Suprapubic skin (tissue), 4 donors: ENCODE measurements at regions not wholly inside any gene's neighbourhood (a gene's known extent, or its start where the extent isn't known, plus 50 kb on each side); places are given as distances from the start of the nearest gene placed in this dataset.

Source experiments
- DNase-seq, 2 donors: peaks; one replicate each; pipeline ENCODE4 v3.0.0-alpha.2; 2019; ENCODE audit warnings: low spot score in 2 of 2
- H3K27ac ChIP-seq: fragments of 200-600 bp; sonication (generic); one replicate; pipeline ENCODE4 v1.5.1; 2019
- H3K27me3 ChIP-seq: fragments of 200-600 bp; sonication (generic); one replicate; pipeline ENCODE4 v1.5.1; 2019
- H3K36me3 ChIP-seq: fragments of 200-600 bp; sonication (generic); one replicate; pipeline ENCODE4 v1.5.1; 2019
- H3K4me1 ChIP-seq: fragments of 200-600 bp; sonication (generic); one replicate; pipeline ENCODE4 v1.5.1; 2019
- H3K4me3 ChIP-seq: fragments of 200-600 bp; sonication (generic); one replicate; pipeline ENCODE4 v1.5.1; 2019; ENCODE audit warnings: mild to moderate bottlenecking
- H3K9me3 ChIP-seq: fragments of 200-600 bp; sonication (generic); one replicate; pipeline ENCODE4 v1.5.1; 2019
- EP300 ChIP-seq: sonication (generic); formaldehyde crosslinking; IDR thresholded peaks from one replicate; pipeline ENCODE4 v1.6.1; 2017; ENCODE audit warnings: antibody characterized with exemption
- POLR2A ChIP-seq, 2 donors: fragments of 450-650 bp; IDR thresholded peaks; one replicate each; pipeline ENCODE4 v1.6.1; 2017; ENCODE audit warnings: antibody characterized with exemption in 2 of 2, mild to moderate bottlenecking in 2 of 2, moderate library complexity in 2 of 2
- POLR2AphosphoS5 ChIP-seq, 3 donors: sonication (generic); formaldehyde crosslinking; IDR thresholded peaks; one replicate each; pipeline ENCODE4 v1.6.1; 2017; ENCODE audit warnings: antibody characterized with exemption in 3 of 3
- WGBS: methylation state at CpG from one replicate; pipeline ENCODE4 v1.1.5; 2018; 5-methylcytosine and 5-hydroxymethylcytosine counted together
- TF ChIP-seq, protein P1 (sequence below), 2 donors: fragments of 200-600 bp in 1 of 2; fragments of 450-650 bp in 1 of 2; sonication (generic) in 1 of 2; IDR thresholded peaks; one replicate each; pipeline ENCODE4 v1.5.1; 2016 to 2019; ENCODE audit warnings: antibody characterized with exemption in 2 of 2, mild to moderate bottlenecking in 1 of 2, moderate library complexity in 1 of 2

- Histone ChIP-seq H3K27ac (no peak overlapping the region), H3K36me3 (no peaks in the 10 kb centered on the region), H3K4me1 (no peaks in the 10 kb centered on the region), H3K27me3 (peaks cover 10% of the 10 kb centered on the region), H3K9me3 (peaks cover 10% of the 10 kb centered on the region), H3K4me3 (no peak overlapping the region)
- TF ChIP-seq POLR2AphosphoS5 (IDR thresholded peaks at IDR 0.05) (no peak), EP300 (no peak), POLR2A (IDR thresholded peaks at IDR 0.05) (no peak)
- TF ChIP-seq, protein P1, sequence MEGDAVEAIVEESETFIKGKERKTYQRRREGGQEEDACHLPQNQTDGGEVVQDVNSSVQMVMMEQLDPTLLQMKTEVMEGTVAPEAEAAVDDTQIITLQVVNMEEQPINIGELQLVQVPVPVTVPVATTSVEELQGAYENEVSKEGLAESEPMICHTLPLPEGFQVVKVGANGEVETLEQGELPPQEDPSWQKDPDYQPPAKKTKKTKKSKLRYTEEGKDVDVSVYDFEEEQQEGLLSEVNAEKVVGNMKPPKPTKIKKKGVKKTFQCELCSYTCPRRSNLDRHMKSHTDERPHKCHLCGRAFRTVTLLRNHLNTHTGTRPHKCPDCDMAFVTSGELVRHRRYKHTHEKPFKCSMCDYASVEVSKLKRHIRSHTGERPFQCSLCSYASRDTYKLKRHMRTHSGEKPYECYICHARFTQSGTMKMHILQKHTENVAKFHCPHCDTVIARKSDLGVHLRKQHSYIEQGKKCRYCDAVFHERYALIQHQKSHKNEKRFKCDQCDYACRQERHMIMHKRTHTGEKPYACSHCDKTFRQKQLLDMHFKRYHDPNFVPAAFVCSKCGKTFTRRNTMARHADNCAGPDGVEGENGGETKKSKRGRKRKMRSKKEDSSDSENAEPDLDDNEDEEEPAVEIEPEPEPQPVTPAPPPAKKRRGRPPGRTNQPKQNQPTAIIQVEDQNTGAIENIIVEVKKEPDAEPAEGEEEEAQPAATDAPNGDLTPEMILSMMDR (IDR thresholded peaks at IDR 0.05), result no peak
- 85% methylated on average over 2 of the region's 2 CpGs for WGBS
- DNase-seq, result no peak
Observed at GRCh38 chr1:38277646-38278045, 231.1 kb upstream of the POU3F1 start.

DNA sequence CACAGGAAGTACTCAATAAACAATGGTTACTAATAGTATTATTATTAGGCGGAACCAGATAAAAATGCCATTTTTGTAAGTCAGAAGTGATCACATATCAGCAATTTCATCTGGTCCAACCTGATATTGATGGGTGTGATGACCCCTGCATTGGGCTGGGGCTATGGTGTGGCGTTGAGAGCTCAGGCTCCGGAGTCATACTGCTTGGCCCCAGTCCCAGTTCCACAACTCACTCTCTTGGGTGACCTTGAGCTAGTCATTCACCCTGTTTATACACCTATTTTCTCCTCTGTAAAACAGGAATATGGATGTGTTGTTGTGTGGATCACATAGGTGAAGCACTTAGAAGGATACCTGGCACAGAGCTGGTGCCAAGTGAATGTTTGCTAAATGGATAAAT, 229.4 kb upstream of the POU3F1 start:
- no peaks in the 10 kb centered on the region for H3K36me3 ChIP-seq
- H3K4me1 ChIP-seq, result no peaks in the 10 kb centered on the region
- no peak overlapping the region for H3K27ac ChIP-seq
- H3K4me3 ChIP-seq, result no peak overlapping the region
- H3K9me3 ChIP-seq, result peaks cover 10% of the 10 kb centered on the region
- DNase-seq, result no peak
- TF ChIP-seq POLR2A (IDR thresholded peaks at IDR 0.05), result no peak
- TF ChIP-seq EP300, result no peak
- no peak for TF ChIP-seq POLR2AphosphoS5 (IDR thresholded peaks at IDR 0.05)
- TF ChIP-seq, protein P1 (IDR thresholded peaks at IDR 0.05), result no peak
- WGBS, result 93% methylated on average over 3 of the region's 3 CpGs
- H3K27me3 ChIP-seq, result peaks cover 21% of the 10 kb centered on the region

- 43% methylated on average over 3 of the region's 4 CpGs for WGBS
- DNase-seq, result no peak
Observed at GRCh38 chr1:38274974-38275373, 228.4 kb upstream of the POU3F1 start.

DNA sequence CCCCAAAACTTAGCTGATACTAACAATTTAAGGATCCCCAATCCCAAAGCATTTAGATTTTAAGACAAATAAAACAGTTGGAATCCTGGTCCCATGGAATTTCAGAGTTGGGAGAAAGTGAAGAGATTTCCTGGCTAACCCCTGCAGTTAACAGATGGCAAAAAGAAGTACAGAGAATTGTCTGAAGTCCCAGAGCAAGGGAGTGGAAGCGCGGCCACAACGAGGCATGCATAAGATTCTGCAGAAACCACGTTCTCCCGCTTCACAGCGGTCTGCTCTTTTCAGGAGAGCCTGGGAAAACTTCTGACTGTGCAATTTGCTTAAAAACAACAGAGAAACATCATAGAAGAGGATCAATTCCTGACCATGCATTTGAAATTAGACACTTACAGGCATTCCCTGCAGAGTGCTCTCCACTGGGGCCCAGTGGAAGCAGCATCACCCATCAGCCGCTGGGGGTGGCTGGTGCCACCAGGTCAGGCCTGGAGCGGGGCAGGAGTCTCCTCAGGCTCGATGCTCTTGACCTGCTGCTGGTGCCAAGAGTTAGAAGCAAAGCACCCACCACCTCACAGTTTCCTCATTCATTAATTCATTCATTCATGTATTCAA, 226.7 kb upstream of the POU3F1 start:
- no peak overlapping the region for H3K27ac ChIP-seq
- DNase-seq, result peak in 1 of 2 donors; percentile 11
- no peak overlapping the region for H3K4me3 ChIP-seq
- TF ChIP-seq, protein P1 (IDR thresholded peaks at IDR 0.05), result no peak
- no peak for TF ChIP-seq EP300
- no peak for TF ChIP-seq POLR2AphosphoS5 (IDR thresholded peaks at IDR 0.05)
- no peak for TF ChIP-seq POLR2A (IDR thresholded peaks at IDR 0.05)
- no peaks in the 10 kb centered on the region for H3K4me1 ChIP-seq
- no peaks in the 10 kb centered on the region for H3K36me3 ChIP-seq
- 71% methylated on average over 8 of the region's 9 CpGs for WGBS
- peaks cover 4% of the 10 kb centered on the region for H3K9me3 ChIP-seq
- H3K27me3 ChIP-seq, result peaks cover 27% of the 10 kb centered on the region

More at GRCh38 chr1:38274974-38275373, 228.4 kb upstream of the POU3F1 start:
- Histone ChIP-seq H3K4me1 (no peaks in the 10 kb centered on the region), H3K4me3 (no peak overlapping the region), H3K27ac (no peak overlapping the region), H3K27me3 (peaks cover 24% of the 10 kb centered on the region), H3K36me3 (no peaks in the 10 kb centered on the region), H3K9me3 (peaks cover 10% of the 10 kb centered on the region)
- no peak for TF ChIP-seq POLR2AphosphoS5 (IDR thresholded peaks at IDR 0.05)
- TF ChIP-seq, protein P1 (IDR thresholded peaks at IDR 0.05), result no peak
- TF ChIP-seq EP300, result no peak
- TF ChIP-seq POLR2A (IDR thresholded peaks at IDR 0.05), result no peak

DNA sequence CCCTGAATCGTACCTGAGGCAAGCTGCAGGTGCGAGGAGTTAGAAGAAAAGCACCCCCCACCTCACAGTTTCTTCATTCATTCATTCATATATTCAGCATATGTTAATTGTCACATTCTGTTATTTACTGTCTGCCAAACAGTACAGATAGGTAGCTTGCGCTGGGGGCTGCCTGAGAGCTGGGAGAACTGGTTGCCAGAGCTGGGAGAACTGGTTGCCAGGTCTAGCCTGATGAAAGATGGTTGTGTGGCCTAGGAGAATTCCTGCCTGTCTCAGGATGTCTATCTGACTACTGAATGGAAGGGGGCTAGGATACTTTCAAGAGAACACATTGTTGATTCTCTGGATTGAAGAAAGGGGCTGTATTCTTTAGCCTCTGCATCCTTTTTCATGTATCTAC, 225.9 kb upstream of the POU3F1 start:
- Histone ChIP-seq H3K9me3 (no peaks in the 10 kb centered on the region), H3K4me3 (no peak overlapping the region), H3K36me3 (no peaks in the 10 kb centered on the region), H3K4me1 (no peaks in the 10 kb centered on the region), H3K27me3 (peaks cover 30% of the 10 kb centered on the region), H3K27ac (no peak overlapping the region)
- TF ChIP-seq POLR2AphosphoS5 (IDR thresholded peaks at IDR 0.05), result no peak
- TF ChIP-seq EP300, result no peak
- TF ChIP-seq POLR2A (IDR thresholded peaks at IDR 0.05), result no peak
- TF ChIP-seq, protein P1 (IDR thresholded peaks at IDR 0.05), result no peak
- DNase-seq, result peak in 1 of 2 donors; percentile 2
- 87% methylated on average over 3 of the region's 3 CpGs for WGBS
